ENCODE measurements at regions not wholly inside any gene's neighbourhood (a gene's known extent, or its start where the extent isn't known, plus 50 kb on each side); places are given as distances from the start of the nearest gene placed in this dataset.

DNA sequence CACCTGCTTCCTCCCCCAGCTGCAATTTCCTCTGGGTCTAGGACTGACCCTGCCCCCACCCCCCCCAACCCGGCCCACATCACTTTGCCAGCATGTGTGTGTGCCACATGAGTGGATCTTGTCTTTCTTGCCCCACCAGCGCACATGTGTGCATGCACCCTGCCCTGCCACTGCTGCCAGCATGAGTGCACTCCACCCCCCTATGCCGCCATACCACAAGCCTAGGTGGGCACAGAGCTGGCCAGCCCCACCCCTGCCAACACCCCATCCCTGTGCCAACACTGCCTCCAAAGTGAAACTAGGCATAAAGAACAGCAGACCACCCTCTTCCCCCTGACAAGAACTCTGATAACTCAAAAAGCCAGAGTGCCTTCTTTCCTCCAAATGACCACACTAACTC, 296.3 kb upstream of the SGO1 start:
- H3K9me3 Mint-ChIP-seq = peaks cover 30% of the 10 kb centered on the region
- DNase-seq (ENCODE audit: low spot score) (no peak), ATAC-seq (no peak)
- no peaks in the 10 kb centered on the region for H3K79me2 ChIP-seq (replicated peaks; ENCODE audit: insufficient read depth)
- no peak overlapping the region for H3K4me3 Mint-ChIP-seq
- no peak overlapping the region for H3K27ac ChIP-seq (ENCODE audit: low read depth)
- H2AFZ ChIP-seq = no peak overlapping the region
- 0 out of 2 replicates have a peak, but pooled peaks cover 4% of the 10 kb centered on the region for H3K36me3 ChIP-seq (ENCODE audit: insufficient read depth)
- H3K9me2 ChIP-seq (ENCODE audit: insufficient read depth) = peaks cover 7% of the 10 kb centered on the region
- no peaks in the 10 kb centered on the region for H3K27me3 ChIP-seq (ENCODE audit: insufficient read depth)
- no peak overlapping the region for H3K27ac Mint-ChIP-seq
- H3K27me3 Mint-ChIP-seq (ENCODE audit: insufficient read depth, low read depth, poor library complexity) = no peaks in the 10 kb centered on the region
- H3K36me3 Mint-ChIP-seq (ENCODE audit: low read depth) = peaks cover 26% of the 10 kb centered on the region
- no peak for TF ChIP-seq ZNF331 (CRISPR knock-in tag; IDR thresholded peaks at IDR 0.05; ENCODE audit: low read depth)
- TF ChIP-seq, protein P1, sequence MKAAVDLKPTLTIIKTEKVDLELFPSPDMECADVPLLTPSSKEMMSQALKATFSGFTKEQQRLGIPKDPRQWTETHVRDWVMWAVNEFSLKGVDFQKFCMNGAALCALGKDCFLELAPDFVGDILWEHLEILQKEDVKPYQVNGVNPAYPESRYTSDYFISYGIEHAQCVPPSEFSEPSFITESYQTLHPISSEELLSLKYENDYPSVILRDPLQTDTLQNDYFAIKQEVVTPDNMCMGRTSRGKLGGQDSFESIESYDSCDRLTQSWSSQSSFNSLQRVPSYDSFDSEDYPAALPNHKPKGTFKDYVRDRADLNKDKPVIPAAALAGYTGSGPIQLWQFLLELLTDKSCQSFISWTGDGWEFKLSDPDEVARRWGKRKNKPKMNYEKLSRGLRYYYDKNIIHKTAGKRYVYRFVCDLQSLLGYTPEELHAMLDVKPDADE (IDR thresholded peaks at IDR 0.05) = no peak
- TF ChIP-seq NANOG (IDR thresholded peaks at IDR 0.05; ENCODE audit: borderline replicate concordance) = no peak
- TF ChIP-seq, protein P2, sequence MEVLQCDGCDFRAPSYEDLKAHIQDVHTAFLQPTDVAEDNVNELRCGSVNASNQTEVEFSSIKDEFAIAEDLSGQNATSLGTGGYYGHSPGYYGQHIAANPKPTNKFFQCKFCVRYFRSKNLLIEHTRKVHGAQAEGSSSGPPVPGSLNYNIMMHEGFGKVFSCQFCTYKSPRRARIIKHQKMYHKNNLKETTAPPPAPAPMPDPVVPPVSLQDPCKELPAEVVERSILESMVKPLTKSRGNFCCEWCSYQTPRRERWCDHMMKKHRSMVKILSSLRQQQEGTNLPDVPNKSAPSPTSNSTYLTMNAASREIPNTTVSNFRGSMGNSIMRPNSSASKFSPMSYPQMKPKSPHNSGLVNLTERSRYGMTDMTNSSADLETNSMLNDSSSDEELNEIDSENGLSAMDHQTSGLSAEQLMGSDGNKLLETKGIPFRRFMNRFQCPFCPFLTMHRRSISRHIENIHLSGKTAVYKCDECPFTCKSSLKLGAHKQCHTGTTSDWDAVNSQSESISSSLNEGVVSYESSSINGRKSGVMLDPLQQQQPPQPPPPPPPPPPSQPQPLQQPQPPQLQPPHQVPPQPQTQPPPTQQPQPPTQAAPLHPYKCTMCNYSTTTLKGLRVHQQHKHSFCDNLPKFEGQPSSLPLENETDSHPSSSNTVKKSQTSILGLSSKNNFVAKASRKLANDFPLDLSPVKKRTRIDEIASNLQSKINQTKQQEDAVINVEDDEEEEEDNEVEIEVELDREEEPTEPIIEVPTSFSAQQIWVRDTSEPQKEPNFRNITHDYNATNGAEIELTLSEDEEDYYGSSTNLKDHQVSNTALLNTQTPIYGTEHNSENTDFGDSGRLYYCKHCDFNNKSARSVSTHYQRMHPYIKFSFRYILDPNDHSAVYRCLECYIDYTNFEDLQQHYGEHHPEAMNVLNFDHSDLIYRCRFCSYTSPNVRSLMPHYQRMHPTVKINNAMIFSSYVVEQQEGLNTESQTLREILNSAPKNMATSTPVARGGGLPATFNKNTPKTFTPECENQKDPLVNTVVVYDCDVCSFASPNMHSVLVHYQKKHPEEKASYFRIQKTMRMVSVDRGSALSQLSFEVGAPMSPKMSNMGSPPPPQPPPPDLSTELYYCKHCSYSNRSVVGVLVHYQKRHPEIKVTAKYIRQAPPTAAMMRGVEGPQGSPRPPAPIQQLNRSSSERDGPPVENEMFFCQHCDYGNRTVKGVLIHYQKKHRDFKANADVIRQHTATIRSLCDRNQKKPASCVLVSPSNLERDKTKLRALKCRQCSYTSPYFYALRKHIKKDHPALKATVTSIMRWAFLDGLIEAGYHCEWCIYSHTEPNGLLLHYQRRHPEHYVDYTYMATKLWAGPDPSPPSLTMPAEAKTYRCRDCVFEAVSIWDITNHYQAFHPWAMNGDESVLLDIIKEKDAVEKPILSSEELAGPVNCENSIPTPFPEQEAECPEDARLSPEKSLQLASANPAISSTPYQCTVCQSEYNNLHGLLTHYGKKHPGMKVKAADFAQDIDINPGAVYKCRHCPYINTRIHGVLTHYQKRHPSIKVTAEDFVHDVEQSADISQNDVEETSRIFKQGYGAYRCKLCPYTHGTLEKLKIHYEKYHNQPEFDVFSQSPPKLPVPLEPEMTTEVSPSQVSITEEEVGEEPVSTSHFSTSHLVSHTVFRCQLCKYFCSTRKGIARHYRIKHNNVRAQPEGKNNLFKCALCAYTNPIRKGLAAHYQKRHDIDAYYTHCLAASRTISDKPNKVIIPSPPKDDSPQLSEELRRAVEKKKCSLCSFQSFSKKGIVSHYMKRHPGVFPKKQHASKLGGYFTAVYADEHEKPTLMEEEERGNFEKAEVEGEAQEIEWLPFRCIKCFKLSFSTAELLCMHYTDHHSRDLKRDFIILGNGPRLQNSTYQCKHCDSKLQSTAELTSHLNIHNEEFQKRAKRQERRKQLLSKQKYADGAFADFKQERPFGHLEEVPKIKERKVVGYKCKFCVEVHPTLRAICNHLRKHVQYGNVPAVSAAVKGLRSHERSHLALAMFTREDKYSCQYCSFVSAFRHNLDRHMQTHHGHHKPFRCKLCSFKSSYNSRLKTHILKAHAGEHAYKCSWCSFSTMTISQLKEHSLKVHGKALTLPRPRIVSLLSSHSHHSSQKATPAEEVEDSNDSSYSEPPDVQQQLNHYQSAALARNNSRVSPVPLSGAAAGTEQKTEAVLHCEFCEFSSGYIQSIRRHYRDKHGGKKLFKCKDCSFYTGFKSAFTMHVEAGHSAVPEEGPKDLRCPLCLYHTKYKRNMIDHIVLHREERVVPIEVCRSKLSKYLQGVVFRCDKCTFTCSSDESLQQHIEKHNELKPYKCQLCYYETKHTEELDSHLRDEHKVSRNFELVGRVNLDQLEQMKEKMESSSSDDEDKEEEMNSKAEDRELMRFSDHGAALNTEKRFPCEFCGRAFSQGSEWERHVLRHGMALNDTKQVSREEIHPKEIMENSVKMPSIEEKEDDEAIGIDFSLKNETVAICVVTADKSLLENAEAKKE (CRISPR knock-in tag; IDR thresholded peaks at IDR 0.05) = no peak
- TF ChIP-seq EZH2 (IDR thresholded peaks at IDR 0.05; ENCODE audit: low read depth, unreplicated experiment) = no peak
- H3F3A ChIP-seq (replicated peaks; ENCODE audit: low read depth) = no peaks in the 10 kb centered on the region
- no peak overlapping the region for H3K4me2 ChIP-seq
- H3K4me3 ChIP-seq = no peak overlapping the region
- peaks cover 13% of the 10 kb centered on the region for H3K4me1 ChIP-seq (ENCODE audit: insufficient read depth)
- H4K20me1 ChIP-seq (replicated peaks; ENCODE audit: insufficient read depth) = no peaks in the 10 kb centered on the region
- peaks cover 23% of the 10 kb centered on the region for H3K4me1 Mint-ChIP-seq
